HUDEP-2 (cell line): ENCODE measurements at regions not wholly inside any gene's neighbourhood (a gene's known extent, or its start where the extent isn't known, plus 50 kb on each side); places are given as distances from the start of the nearest gene placed in this dataset.

Source experiments
- DNase-seq, 76 experiments: peaks; one replicate each; lab custom pipeline; 2025; ENCODE audit not compliant: unreplicated experiment in 76 of 76; lab: John Stamatoyannopoulos, UW

DNA sequence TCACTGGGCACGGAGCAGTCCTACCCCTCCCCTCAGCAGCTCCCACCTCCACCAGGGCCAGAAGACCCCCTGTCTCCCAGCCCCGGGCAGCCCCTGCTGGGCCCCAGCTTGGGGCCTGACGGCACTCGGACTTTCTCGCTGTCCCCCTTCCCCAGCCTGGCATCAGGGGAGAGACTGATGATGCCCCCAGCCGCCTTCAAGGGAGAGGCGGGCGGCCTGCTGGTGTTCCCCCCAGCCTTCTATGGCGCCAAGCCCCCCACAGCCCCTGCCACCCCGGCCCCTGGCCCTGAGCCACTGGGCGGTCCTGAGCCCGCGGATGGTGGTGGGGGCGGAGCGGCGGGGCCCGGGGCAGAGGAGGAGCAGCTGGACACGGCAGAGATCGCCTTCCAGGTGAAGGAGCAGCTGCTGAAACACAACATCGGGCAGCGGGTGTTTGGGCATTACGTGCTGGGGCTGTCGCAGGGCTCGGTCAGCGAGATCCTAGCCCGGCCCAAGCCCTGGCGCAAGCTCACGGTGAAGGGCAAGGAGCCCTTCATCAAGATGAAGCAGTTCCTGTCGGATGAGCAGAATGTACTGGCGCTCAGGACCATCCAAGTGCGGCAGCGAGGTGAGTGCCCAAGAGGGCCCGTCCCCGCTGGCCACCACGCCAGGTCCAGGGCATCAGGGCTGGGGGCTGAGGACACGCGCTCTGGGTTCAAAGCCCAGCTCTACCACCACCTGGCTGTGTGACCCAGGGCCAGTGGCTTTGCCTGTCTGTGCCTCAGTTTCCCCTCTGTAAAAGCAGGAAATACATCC lies 58.6 kb downstream of the PHETA1 start:
- DNase-seq: no peak

DNA sequence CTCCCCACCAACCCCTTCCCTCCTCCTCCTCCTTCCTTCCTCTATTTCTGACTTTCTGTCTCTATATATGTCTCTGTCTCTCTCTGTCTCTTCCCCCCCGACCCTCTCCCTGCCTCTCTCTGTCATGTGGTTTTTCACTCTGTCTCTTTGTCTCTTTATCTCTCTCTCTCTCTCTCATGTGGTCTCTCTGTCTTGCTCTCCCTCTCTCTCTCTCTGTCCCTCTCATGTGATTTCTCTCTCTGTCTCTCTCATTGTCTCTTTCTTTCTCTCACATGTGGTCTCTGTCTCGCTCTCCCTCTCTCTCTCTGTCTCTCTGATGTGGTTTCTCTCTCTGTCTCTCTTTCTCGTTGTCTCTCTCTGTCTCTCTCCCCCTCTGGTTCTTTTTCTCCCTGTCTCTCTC lies 59.3 kb downstream of the PHETA1 start:
- DNase-seq: no peak

DNA sequence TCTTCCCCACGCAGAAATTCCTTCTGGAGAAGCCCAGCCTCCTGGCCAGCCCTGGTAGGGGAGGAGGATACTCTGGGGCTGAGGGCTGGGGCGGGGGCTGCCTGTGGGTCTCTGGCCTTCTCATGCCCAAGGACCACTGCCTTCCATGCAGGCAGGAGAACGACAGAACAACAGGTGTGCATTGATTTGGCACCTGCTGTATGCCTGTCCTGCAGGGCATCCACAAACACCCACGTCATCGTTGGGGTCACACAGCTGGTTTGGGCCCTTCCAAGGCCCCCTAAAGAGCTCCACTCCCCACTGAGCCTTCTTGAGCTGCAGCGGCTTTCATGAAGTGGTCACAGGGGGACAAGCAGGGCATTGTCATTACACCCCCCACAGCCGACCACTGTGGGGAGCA lies 60.4 kb downstream of the PHETA1 start:
- no peak for DNase-seq

DNA sequence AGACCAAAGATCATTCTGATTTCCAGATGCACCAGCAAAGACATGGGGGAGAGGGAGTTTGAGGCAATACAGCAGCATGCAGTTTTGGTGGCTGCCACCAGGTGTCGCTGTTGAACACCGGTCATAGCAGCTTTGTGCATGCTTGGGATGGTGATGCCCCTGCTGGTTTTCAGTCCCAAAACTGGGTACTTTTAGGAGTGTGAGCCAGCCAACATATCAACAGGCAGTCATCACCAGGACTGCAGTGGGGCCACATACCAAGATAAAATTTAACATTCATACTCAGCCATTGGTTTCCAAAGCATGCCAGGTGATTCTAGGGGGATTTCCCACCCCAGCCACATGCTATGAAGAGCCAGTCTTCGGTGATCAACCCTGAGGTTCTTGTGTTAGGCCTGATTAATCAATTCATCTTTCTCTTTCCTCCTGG lies 64.2 kb downstream of the PHETA1 start:
- DNase-seq: peak in 39 of 76 experiments; percentile 1 to 51 (median 17)

DNA sequence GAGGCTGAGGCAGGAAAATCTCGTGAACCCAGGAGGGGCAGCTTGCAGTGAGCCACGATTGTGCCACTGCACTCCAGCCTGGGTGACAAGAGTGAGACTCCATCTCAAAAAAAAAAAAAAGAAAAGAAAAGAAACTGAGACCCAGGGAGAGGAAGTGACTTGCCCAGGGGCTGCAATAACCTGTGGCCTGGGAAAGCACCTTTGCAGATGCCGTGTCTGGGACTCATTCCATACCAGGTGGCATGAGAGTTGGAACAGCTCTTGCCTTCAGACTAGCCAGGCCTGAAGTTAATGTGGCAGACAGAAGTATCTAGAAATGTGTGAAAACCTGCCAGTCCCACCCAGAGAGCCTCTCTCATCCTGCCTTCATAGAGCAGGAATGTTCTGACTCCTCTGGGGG lies 65.4 kb downstream of the PHETA1 start:
- no peak for DNase-seq

DNA sequence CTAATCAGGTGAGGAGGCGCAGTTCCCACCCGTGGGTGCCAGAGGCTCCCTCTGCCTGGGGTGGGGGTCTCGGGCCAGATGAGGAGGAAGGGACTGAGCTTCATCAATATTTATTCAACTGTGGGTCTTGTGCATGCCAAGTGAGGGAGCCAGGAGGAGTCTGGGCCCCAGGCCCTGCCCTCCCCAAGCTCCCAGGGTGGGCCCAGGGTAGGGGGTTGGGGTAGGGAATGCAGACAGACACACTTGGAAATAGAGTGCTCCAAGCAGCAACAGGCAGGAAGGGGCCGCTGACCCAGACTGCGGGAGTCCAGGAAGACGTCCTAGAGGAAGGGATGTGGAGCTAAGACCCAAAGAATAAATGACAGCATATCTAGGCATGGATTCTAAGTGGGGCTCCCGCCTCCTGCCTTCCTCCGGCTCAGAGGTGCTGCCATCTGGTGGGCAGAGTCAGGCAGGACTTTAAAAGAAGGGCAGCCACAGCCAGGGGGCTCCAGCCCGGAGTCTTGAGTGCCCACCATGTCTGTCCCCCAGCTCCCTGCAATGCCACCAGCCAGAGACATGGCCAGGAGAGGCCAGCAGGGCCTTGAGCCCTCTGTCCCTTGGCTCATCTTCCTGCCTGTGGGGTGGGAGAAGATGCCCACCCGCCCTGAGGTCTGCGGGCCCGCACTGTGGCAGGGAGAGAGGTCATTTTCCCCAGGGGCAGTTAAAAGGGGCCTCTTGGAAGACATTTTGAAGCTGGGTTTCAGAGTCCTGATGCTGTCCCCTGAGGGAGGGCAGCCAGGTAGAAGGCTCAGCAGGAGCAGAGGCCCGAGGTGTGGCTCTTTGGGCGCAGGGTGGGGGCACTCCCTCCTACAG lies 70.1 kb downstream of the PHETA1 start:
- DNase-seq: peak in 34 of 76 experiments; percentile 1 to 61 (median 28)

DNA sequence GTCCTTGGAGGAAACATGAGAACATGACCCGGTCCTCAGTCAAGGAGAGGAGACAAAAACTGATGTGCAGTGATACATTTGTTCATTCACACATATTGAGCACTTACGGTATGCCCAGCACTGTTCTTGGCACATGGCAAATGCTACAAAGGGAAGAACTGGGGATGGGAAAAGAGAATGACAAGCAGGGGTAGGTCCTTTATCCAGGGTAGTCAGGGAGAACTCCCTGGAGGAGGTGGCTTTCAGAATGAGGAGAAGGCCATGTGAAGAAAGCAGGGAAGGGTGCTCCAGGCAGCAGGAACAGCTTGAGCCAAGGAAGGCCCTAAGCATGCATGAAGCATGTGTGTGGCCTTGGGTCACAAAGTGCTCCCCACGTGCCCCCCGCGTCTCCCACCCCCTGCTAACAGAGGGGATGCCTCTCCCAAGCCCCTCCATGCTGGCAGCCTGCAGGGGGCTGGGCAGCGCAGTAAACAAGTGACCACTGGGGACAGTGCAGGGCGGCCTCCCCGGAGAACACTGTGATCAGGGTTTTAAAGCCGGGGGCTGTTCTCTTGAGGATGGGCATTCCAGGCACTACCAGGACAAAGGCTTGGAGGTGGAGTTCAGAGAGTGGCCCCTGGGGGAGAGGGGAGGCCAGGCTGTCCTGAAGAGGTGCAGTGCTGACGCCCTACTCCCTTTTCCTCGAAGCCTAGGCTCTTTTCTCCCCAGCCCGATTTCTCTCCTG lies 71.0 kb downstream of the PHETA1 start:
- DNase-seq: no peak

DNA sequence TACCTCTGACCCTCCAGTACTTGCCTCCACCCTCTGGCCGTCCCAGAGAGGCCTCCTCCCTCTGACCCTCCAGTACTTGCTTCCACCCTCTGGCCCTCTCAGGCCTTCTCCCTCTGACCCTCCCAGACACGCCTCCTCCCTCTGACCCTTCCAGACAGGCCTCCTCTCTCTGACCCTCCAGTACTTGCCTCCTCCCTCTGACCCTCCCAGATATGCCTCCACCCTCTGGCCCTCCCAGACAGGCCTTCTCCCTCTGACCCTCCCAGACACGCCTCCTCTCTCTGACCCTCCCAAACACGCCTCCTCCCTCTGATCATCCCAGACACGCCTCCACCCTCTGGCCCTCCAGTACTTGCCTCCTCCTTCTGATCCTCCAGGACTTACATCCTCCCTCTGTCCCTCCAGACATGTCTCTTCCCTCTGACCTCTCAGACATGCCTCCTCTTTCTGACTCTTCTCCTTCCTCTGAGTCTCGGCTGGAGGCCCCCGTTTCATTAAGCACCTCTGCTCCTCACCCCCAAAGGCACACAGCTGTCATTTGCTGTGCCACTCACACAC lies 71.9 kb downstream of the PHETA1 start:
- DNase-seq: no peak

DNA sequence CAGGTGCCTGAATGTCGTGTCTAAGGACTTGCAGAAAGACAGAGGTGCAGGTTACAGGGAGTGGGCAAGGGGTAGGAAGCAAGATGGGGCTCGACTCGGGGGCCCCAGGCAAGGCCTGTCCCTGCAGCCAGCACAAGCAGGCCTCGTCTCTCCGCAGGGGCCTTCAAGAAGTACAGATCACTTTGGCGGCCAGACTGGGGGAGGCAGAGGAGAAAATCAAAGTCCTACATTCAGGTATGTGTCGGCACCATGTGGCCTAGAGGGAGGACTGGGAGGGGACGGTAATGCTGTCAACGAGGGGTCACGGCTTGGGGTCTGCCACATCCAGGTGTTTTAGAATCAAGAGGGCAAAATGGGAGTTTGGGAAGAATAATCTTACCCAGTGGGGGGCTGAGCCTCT lies 73.7 kb downstream of the PHETA1 start:
- no peak for DNase-seq

DNA sequence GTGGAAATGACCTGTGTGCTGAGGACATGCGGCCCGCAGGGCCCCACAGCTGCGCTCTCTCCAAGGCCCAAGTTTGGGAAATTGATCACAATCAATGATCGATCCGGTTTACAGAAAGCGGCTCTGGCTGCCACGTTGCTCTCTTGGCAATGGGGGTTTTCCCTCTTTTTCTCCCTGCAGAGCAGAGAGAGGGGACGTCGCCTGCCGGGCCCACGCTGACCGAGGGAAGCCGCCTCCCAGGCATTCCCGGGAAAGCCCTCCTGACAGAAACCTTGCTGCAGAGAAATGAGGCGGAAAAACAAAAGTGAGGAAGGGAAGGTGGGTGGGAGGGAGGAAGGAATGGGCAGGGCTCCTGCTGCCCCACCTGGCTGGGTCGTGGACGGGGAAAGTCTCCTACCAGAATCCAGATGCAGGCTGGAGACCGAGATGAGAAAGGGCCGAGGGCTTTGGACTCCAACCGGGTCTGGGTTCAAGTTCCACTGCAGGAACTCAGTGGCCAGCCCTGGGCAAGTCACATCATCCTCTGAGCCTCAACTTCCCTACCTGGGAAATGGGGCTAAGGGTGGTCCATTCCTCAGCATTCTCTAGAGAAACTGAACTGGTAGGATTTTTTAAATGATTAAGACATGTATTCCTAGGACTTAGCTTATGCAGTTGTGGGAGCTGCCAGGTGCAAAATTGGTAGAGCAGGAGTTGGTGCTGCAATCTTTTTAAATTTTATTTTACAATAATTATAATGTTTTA lies 75.5 kb downstream of the PHETA1 start:
- DNase-seq: no peak

DNA sequence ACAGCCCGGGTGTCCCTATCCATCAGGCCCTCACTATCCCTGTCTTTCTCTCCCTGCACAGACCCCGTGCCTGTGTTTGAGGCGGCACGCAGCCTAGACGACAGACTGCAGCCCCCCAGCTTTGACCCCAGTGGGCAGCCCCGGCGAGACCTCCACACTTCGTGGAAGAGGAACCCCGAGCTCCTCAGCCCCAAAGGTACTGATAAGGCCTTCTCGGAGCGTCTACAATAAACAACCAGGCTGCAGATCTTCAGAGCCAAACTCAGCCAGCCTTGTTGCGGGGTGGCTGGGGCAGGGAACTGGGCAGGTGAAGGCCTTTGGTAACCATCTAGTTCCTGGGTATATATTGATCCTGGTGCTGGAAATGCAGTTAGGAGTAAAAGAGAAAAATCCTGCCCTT lies 77.5 kb downstream of the PHETA1 start:
- DNase-seq: no peak

DNA sequence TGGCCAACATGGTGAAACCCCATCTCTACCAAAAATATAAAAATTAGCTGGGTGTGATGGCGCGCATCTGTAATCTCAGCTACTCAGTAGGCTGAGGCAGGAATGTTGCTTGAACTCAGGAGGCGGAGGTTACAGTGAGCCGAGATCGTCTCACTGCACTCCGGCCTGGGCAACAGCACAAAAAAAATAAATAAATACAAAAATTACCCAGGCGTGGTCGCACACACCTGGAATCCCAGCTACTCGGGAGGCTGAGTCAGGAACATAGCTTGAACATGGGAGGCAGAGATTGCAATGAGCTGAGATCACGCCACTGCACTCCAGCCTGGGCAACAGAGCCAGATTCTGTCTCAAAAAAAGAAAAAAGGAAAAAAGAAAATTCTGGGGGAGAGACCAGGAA lies 80.1 kb downstream of the PHETA1 start:
- no peak for DNase-seq

DNA sequence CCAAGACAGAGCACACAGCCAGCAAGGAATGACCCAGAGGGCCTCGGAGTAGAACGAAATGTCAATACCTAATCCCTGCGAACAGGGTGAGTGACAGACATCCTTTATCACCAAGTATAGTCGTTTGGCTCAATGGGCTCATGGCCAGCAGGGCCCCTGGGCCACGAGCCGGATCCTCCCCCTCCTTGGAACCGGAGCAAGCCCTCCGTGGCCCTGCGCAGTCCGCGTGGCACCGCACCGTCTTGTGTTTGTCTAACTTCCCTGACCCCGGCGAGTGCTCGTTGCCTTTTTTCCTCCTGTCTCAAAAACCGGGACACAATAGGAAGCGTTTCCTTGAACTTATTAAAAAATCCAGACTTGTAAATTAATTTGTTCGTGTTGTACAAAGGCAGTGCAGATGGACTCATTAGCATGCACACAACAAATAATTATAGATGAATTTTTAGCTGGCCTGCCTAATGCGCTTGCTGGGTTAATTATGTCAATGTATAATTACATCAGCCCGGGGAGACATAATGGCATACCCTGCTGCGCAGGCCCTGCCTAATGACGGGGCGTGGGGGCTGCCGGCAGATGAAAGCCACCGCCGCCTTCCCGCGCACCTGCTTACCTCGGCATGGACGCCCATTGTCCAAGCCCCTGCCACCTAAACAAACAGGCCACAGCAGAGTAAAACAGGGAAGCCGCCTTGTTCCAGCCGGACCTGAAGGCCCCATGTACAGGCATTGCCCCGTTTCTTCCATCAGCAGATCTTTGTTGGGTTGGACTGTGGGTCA lies 81.6 kb downstream of the PHETA1 start:
- no peak for DNase-seq

DNA sequence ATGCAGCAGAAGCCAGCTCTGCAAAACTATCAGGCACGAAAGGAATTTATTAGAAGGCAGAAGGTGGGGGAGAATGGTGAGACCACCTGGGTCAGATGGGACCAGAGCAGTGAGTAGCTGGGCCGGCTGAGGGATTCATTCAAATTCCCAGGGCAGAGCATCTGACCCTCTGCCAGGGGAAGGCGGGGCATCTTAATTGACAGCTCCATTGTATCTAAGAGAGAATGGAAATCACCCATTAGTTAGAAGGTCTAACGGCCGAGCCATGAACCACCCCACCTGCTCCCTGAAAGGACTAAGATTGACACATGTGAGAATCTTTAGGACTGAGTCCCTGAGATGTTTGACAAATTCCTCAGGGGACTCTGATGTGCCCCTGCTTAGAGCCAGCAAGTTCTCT lies 83.7 kb downstream of the PHETA1 start:
- DNase-seq: no peak

DNA sequence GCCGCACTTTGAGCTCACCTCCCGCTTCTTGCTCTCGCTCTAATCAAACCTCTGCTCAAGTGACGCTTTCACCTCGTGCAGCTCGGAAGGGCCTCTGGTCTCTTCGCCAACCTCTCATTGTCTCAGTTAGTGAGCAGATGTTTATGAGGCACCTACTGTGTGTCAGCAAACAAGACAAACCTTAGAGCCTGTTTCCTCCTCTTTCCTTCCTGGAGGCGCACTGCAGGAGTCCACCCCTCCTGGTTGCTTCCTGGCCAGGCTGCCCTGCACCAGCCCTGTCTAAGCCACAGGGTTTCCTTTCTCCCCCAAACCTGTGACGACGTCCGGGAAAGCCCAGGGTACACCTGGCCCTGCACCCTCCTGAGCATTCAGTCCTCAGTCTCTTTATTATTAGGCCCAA lies 84.2 kb downstream of the PHETA1 start:
- DNase-seq: no peak

DNA sequence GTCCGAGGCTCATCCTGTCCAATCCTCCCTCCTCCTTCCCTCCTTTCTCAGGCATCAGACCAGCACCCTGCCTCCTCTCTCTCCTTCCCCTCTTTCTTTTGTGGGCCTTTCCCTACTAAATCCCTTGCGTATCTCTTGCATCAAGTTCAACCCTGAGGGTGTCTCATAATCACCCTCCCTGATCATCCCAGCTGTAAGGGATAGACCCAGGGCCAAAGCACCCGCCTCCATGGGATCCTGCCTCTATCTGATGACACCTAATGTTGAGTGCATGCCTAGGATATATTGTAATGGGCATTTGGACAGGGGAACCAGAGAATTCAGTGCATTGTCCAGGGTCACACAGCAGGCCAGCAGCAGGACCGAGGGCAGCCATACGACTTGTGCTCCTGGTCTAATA lies 84.9 kb downstream of the PHETA1 start:
- no peak for DNase-seq

DNA sequence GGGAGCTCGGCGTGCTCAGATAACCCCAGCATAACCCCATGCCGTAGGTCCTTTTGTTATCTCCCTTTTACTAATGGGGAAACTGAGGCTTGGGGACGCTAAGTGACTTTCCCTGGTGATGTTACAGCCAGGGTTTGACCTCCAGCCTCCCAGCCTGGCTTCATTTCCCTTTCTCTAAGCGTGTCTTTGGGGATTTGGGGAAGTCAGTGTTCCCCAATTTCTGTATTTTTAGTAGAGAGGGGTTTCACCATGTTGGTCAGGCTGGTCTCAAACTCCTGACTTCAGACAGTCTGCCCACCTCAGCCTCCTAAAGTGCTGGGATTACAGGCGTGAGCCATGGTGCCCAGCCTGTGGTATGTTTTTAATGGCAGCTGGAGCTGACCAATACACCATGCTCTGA lies 85.4 kb downstream of the PHETA1 start:
- DNase-seq: no peak

DNA sequence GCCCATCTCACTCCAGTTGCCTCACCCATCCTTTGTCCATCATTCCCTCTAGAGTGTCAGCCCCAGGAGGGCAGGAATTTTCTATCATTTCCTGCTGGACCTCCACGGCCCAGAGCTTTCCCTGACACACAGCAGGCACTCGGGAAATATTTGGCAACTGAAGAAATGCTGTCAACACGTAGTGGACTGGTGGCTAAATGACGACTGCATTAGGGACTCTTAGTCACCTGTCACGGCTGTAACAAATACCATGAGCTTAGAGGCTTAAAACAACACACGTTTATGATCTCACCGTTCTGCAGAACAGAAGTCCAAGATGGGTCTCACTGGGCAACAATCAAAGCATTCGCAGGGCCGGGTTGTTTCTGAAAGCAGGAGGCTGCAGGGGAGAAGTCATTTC lies 91.3 kb downstream of the PHETA1 start:
- no peak for DNase-seq

DNA sequence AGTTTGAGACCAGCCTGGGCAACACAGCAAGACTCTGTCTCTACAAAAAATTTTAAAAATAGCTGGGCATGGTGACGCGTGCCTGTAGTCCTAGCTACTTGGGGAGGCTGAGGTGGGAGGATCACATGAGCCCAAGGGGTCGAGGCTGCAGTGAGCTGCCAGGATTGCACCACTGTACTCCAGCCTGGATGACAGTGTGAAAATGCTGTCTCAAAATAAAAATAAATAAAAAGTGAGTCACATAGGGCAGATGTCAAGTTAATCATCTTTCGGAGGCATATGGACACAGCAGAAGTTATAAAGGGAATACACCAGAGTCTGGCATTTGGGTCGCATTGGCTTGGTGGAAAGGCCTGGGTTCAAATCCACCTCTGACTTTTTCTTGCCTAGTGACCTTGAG lies 92.7 kb downstream of the PHETA1 start:
- DNase-seq: no peak

DNA sequence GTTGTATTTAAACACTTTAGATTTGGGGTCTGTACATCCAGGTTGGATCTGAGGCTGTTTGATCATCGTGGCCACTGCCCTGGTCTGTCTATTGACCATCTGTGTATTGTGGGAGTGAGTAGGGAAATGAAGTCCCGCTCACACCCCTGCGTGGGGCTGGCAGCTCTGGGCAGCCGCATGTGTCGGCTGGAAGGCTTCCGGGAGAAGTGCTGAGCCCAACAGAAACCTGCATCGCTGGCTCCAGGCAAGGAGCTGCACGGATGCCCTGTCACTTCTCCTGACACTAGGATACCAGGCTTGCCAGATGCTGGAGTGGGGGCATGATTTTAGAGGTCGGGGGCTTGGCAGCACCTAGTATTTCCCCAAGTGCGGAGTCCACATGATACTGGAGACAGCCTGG lies 93.6 kb downstream of the PHETA1 start:
- no peak for DNase-seq
